GM18526 (cell line): ENCODE measurements at regions not wholly inside any gene's neighbourhood (a gene's known extent, or its start where the extent isn't known, plus 50 kb on each side); places are given as distances from the start of the nearest gene placed in this dataset.

Experiments
- POLR2A ChIP-seq: IDR thresholded peaks from 3 replicates; pipeline ENCODE4 v1.6.1; 2011; ENCODE audit not compliant: insufficient read length; ENCODE audit errors: extremely low read depth

DNA sequence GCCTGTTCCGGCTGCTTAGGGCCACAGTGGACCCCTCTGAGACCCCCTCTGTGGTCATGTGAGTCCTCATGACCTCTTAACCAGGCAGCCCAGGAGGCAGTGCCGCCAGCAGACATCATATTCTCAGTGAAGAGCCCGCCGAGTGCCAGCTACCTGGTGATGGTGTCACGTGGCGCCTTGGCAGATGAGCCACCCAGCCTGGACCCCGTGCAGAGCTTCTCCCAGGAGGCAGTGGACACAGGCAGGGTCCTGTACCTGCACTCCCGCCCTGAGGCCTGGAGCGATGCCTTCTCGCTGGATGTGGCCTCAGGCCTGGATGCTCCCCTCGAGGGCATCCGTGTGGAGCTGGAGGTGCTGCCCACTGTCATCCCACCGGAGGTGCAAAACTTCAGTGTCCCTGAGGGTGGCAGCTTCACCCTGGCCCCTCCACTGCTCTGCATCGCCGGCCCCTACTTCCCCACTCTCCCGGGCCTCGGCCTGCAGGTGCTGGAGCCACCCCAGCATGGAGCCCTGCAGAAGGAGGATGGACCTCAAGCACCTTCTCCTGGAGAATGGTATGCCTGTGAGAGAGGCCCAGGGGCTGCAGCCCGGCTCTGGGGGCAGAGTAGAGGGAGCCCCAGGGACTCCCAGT lies 176.1 kb downstream of the TBC1D2B start:
- TF ChIP-seq POLR2A: no peak

- no peak for TF ChIP-seq POLR2A
Measured at GRCh38 chr15:77898811-77899730, 178.4 kb downstream of the TBC1D2B start.

- no peak for TF ChIP-seq POLR2A
Measured at GRCh38 chr15:77897896-77898406, 179.6 kb downstream of the TBC1D2B start.

GRCh38 chr15:77895742-77896141 lies 181.8 kb downstream of the TBC1D2B start:
- TF ChIP-seq POLR2A: no peak

GRCh38 chr15:77892335-77892734 lies 185.2 kb downstream of the TBC1D2B start:
- no peak for TF ChIP-seq POLR2A

DNA sequence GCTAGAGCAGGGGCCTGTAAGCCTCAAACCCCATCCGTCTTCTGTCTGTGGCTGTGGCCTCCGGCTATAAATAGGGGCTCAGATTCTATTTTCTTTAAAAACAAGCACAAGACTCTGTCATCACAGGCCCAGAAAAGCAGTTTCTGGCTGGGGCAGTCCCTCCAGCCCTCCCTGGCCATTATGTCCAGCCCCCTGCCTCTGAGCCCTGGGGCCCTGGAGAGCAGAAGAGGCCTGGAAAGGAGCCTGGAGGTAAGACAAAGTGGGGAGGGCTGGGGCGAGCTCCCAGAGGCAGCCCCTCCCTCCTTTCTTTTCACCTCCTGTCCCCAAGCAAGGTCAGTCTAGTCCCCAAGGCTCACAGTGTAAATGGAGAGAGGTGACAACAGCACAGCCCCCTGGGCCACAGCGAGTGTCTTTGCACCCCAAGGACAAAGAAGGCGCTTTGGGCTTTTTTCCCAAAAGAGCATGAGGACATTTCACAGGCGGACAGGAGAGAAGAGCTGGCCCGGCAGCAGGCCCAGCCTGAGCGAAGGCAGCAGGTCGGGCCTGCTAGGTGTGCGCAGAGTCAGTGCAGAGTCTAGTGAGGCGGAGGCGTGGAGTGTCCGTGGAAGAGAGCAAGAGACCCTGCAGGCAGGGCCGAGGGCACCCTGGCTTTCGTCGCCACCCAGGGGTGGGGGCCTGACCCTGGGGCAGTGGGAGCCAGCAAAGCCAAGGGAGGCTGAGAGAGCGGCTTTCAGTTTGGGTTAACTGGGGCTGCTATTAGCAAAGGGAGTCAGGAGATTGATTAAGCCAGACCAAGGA lies 188.3 kb downstream of the TBC1D2B start:
- TF ChIP-seq POLR2A: no peak

GRCh38 chr15:77886805-77887448 lies 190.6 kb downstream of the TBC1D2B start:
- no peak for TF ChIP-seq POLR2A

DNA sequence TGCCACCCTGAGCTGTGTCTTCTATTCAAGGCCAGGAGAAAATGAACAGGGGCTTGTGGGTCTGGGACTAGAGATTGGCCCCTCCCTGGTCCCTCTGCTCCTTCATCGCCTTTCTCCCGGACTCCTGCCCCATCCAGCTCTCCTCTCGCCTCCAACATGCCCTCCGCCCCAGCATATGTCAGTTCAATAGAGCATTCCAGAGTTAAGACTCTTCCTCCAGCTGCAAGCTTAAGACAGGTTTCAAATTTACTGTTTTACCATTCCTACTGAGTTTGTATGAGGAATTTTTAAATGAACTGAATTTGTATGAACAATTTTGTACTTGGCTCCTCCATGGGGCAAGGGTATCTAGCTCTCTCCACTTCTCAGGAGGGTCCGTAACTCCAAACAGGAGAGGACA lies 195.6 kb downstream of the TBC1D2B start:
- TF ChIP-seq POLR2A: no peak

DNA sequence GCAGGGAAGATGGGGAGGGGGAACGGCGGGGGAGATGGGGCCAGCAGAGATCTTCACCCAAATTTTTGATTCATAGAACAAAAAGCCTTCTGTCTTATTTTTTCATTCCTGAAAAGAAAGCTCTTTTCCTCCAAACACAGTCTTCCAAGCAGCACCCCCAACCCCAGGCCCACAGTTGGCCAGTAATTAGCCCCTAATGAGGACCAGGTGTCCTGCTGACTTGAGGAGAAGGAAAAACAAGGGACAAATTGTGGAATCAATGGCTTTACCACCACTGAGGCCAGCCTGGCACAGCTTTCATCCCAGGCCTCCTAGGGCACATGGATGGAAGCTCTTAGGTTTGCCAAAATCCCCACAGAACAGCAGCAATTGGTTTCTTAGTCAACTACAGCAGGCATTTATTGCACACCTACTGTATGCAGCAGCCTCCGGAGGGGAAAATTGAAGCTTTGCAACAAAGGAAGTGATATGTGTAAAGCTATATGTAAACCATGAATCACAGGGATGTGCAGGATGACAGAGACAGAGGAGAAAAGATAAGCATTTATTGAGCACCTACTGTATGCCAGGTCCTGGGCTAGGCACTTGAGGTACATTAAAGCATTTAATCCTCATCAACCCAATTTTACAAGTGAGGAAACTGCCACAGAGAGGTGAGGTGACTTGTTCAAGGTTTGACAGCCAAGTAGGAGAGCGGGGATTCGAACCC lies 199.5 kb downstream of the TBC1D2B start:
- no peak for TF ChIP-seq POLR2A

- TF ChIP-seq POLR2A: no peak
Measured at GRCh38 chr15:77874063-77874462, 203.4 kb downstream of the TBC1D2B start.

- no peak for TF ChIP-seq POLR2A
Measured at GRCh38 chr15:77871852-77872371, 205.6 kb downstream of the TBC1D2B start.

DNA sequence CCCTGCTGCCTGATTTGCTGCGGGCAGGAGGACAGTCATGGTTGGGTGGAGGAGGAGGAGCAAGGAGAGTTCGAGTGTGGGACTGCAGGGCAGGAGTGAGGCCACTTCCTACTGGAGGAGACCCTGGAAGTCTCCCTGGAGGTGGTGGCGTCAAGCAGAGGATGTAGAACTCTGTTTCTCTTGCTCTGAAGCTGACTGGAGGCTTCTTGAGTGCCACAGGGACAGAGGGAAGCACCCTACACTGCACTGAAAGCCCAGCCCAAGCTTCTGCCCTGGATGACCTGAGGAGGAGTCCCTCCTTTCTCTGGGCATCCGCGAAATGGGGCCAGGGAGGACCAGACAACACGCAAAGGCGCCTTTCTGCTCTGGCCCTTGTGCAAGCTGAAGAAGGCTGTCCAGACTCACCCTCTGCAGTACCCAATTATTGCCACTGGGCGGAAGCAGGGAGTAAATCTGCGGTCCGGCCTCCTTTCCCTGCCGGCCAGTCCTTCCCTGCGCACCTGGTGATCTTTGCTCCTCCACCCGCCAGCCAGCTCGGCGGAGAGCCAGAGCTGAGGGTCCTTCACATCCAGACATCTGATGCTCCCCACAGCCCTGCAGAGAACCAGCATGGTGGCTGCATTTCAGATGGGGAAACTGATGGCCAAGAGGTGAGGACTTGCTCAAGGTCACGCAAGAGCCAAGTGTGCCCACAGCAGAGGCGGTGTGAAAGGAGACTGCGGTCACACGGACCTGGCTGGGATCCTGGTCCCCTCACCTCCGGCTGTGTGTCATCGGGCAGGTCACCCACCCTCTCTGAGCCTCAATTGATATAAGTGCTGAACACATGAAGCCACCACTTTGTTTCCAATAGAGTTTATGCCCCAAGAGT lies 207.1 kb downstream of the TBC1D2B start:
- TF ChIP-seq POLR2A: no peak
